HTR-8/SVneo (cell line): ENCODE measurements at regions not wholly inside any gene's neighbourhood (a gene's known extent, or its start where the extent isn't known, plus 50 kb on each side); places are given as distances from the start of the nearest gene placed in this dataset.
A peak's percentile ranks its signal among the peaks of the same experiment; 100 is the strongest.

Experiments
- DNase-seq: peaks from one replicate; pipeline ENCODE4 v3.0.0; 2011; ENCODE audit warnings: low spot score, mixed read lengths; ENCODE audit not compliant: insufficient read length
- FAIRE-seq: peaks from 2 replicates; lab custom pipeline; 2011; peaks lifted over from hg19 to GRCh38; lab: Jason Lieb, UNC

DNA sequence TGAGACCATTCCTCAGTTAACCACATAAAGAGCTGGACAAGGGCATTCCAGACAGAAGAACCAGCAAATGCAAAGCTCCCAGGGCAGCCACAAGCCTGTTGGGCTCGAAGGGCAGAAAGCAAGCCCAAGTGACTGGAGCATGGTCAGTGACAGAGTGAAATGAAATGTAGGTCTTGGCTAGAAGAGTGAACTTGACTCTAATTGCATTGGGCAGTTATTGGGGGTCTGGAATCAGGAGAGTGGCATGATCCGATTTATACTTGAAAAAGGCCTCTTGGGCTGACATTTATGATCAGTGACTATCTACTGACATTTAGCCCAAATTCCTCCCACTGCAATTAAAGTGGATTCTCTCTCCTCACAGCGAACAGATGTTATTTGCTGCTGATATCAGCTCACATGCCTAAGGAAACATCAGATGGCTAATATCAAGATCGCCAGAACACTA is 152.5 kb upstream of the KLF7 start:
- no peak for FAIRE-seq

DNA sequence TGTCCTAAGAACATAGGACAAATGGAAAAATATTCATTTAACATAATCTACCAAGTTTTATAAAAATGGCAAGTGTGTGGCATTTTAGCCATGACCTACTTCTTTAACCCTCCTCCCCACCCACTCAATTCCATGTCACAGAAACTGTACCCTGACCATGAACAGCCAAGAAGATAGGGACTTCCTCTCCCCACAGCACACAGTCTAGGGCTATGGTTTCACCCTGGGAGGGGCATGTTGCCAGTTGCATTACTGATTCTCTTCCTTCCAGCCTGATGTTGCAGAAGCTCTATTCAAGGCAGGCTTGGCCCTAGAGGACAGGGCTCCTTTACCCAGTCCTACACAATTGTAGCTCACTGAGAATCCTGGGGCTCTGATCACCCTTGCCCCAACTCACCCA is 153.6 kb upstream of the KLF7 start:
- no peak for DNase-seq
- FAIRE-seq, result no peak

More for the DNA sequence above, 152.5 kb upstream of the KLF7 start:
- no peak for DNase-seq

DNA sequence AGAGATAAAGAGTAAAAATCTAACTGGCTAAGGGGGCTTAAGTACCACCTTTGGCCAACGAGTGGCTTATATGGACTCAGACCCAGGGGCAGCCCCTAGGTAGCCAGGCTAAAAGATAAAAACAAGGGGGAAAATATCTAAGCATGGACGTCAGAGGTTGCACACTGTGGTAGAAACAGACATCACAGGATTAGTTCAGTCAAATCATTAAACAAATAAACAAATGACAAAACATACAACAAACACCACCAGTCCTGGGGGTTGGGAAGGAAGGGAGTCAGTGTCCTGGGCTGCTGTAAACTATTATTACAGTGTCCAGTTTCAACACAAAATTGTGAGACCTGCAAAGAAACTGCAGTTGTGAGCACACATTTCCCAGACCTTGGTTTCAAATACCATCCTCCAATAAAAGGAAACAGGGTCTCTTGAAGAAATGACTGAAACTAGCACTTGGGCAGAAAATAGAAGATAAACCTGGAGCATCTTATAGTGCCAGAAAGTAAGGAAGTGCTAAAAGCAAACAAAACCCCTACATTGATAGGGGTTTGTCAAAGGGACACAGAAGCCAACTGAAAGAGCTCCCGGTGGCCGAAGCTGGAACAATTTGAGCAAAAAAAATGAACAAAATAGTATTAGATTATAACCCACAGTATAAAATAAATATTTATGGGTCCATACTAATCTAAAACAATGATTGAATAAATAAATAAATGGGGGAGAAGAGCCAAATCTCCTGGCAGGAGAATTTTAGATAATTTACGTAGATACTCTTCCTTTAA is 154.8 kb upstream of the KLF7 start:
- no peak for FAIRE-seq
- no peak for DNase-seq

DNA sequence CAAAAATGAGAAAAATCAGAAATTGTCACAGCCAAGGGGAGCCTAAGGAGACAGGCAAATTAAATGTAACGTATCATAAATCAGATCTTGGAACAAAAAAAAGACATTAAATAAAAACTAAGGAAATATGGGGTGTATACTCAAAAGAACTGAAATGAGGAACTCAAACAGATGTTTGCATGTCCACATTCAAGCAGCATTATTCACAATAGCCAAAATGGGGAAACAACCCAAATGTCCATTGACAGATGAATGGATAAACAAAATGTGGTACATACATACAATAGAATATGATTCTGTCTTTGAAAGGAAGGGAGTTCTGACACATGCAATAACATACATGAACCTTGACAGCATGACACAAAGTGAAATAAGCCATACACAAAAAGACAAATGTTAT is 155.8 kb upstream of the KLF7 start:
- no peak for DNase-seq
- no peak for FAIRE-seq

DNA sequence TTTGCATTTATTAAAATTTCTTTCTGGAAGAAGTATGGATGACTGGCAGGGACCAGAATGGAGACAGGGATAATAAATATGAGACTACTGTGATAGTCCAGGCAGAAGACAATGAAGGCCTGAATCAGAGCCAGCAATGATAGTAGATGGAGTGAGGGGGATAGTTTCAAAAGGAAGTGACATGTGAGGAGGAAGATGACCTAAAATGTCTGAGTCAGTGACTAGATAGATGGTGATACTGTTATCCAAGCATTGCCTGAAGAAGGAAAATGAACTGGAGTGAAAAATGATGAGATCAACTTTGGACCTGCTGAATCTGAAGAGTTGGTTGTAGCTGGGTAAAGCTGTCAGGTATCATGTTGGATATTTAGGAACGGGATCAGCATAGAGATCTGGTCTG is 158.3 kb upstream of the KLF7 start:
- FAIRE-seq (no peak), DNase-seq (no peak)

DNA sequence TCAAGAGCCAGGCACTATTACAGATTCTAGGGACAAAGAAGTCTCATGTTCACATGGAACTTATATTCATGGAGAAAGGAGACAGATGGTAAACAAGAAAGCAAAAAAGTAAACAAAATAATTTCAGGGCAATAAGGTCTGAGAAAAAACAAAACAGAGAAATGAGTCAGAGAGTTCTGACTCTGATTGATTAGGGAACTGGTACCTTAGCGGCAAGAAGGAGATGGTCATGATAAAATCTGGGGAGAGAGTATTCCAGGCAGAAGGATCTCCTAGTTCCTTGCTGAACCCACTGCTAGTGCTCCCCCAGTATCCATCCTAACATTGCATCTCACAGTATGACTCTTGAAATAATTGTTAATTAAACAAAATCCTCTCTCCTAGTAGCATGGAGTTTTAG is 161.8 kb upstream of the KLF7 start:
- FAIRE-seq, result no peak
- DNase-seq, result no peak

DNA sequence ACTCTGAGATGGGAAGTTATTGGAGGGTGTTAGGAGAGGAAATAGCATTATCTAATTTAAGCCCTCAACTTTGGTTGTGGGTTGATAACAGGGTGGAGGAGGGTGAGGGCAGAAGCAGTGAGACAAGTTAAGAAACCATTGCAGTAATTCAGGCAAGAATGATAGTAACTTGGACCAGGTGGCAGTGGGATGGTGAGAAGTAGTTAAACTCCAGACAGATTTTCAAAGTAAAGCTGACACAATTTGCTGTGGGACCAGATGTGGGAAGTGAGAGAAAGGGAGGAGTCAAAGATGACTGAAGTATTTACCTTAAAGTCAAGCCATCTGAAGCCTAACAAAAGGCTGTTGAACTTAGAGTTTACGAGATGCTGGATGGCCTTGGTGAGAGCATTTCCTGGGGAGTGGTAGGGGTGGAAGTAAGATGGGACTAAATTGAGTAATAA is 163.2 kb upstream of the KLF7 start:
- no peak for DNase-seq
- FAIRE-seq, result no peak

DNA sequence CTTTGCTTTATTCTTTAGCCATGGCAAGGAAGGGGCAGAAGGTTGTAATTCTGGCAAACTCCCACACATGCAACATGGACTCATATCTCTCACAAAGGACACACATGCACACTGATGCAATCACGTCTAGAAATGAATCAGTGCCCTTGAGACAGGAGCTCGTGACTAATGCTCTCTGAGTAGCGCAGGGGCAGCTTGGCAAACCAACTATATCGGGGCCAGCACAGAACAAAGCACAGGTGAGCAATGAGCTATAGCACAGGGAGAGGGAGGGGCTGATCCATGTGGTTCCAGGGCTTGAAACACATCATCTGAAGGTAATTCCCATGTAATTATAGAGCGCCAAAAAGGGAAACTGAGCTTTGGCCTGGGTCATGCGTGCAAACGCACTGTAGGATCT is 165.2 kb upstream of the KLF7 start:
- FAIRE-seq (peak; percentile 42), DNase-seq (no peak)

DNA sequence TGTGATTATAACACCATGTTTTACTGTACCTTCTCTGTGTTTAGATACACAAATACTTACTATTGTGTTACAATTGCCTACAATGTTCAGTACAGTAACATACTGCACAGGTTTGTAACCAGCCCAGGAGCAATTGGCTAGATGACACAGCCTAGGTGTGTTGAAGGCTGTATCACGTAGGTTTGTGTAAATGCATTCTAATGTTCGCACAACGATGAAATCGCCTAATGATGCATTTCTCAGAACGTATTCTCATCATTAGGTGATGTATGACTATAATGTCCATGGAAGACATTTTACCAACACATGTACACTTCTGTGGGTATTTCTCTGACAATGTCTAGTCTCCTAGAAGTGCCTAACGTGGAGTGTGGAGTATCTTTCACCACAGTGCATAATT is 165.9 kb upstream of the KLF7 start:
- peak; percentile 13 for FAIRE-seq
- no peak for DNase-seq

DNA sequence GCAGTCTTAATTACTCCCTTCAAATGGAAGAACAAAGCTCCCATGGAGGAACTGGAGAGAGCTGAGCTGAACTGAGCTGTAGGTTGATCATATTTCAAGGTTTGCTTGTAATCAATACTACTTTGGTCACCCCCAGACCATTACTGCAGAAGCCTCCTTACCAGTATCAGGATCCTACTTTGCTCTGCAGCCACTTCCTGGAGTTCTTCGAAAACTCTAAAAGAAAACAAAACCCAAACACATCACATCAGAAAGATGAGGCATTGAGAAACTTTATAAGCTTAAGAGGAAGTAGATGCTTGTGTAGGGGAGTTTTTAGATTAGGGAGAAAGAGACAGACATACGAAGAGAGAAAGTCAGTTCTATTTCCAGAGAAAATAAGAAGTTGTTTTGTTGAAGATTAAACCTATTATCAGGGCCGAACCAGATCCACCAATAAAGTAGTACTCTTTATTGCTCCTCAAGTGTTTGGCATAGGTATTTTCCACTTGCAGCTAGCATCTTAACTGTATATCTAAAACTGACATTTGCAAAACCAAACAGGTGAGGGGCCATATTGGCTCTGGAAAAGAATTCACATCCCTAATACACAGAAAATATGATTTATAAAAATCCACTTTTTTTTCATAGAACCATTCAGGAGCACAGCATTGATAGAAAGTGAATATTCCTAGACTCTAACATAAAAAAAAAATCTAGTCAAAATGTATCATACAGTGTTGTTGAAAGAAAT is 166.9 kb upstream of the KLF7 start:
- DNase-seq (no peak), FAIRE-seq (no peak)

DNA sequence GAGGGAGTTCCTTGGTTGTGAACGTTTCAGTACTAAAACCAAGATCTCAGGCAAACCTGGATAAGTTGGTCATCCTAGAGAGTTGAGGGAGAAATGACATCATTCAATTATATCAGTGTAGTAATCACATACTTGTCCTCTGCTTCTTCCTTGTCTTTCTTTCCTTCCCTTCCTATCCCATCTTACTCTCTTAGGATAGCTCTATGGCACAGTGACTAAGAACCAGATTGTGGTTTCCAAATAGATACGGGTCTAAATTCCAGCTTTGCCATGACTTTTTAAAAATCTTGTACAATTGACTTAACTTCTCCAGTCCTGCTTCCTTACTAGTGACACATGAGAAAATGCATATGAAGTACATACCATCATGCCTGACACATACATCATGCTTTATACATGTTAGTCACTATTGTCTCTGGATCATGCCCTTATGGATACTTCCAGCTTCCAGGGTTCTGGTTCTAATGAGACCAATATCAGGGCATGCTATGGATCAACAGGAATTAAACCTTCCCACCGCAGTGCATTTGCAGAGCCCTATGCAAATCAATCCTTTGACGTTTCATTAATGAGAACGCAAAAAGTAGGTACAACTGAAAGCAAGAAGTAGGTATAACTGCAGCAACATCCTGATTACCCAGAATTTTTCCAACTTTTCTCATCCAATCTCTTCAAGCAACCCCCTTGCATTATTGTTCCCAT is 168.0 kb upstream of the KLF7 start:
- DNase-seq, result no peak
- no peak for FAIRE-seq

DNA sequence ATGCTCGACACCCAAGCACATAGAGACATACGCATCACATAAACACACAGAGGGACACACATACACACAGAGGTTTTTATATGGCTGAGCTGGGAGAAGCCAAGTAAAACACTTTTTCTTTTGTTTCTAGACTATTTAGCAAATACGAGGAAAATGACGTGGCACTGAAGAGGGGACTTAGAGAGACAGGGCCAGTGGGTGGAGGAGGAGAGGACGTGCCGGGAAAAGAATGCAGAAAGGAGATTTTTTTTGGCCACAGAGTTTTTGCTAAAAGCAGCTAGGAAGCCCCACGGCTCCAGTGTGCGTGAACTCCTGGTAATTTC is 168.5 kb upstream of the KLF7 start:
- DNase-seq (no peak), FAIRE-seq (no peak)

DNA sequence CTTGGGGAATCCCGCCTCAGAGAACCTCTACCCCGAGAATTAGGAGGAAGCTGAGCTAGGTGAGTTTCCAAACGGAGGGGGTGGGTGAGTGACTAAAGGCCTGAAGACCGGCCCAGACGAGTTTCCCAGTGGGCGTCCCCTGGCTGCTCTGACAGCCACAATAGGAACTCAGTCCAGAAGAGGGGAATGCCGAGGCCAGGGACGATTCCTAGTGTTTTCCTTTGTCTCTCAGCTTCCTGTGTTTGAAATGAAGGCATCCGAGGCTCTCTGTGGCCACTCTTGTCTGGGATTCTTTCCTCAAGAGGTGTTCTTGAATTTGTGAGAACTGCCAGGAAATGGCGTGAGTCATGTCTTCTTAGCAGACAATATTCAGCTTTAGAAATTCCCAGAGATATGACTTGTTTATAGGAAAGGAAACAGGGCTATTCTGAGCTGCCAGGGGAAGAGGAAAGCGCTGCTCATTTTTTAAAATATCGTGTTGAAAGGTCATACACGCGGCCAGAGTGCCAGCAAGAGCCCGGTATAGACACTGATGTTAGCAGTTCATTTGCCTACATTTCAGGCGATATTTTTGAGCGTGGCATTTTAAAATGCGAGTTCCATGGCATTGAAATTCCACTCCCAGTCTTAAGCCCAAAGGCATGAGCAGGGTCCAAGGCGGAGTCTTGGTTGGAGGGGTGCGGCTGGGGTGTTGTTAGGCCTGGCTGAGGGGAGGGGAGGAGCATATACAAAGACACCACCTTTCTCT is 169.1 kb upstream of the KLF7 start:
- FAIRE-seq, result peak; percentile 46
- DNase-seq, result peak; percentile 57

DNA sequence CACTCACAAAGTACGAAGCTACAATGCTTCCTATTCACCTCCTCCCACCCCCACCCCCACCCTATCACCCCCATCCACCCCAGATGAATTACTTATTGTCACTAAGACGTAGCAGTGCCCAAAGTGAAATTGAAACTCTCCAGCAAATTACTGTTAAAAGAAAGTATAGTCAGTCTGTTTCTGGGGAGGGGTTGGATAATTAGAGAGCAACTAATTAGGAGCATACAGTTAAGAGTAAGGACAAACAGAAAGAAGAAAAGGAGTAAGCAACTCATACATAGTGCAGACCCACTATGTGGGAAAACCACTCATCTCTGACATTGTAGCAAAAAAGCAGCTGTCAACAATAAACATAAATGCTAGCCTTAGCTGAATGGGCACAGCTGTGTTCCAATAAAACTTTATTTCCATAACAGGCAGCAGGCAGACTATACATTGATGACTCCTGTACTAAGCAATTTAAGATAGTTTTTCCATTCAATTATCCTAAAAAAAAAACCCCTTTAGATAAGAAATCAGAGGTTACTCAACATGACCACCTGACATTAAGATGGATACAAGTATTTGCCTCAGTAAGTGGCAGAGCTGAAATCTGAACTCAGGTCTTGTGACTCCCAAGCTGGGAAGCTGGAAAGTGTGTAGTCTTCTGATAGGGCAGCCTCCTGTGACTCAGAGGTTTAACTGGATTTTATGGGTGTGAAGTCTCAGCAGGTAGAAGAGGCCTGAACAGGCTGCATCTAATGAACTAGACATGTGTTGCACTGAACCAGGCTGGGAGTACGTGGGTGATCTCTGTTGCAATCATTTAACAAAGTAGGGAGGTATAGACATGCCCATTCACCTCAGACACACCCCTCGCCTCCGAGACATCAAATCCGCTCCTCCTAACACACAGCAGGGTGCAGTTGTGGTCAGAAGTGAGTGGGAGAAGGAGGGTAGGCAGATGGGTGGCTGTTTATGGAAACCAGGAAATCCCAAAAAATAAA is 171.8 kb upstream of the KLF7 start:
- FAIRE-seq (peak; percentile 33), DNase-seq (peak; percentile 39)

DNA sequence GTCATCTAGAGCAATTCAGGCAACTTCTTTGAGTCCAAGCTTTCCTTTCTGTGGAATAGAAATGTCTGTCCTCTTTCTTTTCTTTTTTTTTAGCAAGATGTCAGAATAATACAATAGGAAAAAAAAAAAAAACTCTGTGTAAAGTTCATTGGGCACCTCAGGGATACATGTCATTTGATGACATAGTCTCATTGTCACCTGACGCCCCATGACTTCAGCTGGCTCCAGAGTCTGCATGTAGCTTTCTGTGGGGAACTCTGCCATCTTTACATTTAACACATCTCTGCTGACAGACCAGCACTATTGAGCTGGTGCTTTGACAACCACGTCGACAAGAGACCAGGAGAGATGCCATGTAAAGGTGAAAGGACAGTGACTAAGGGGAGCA is 172.5 kb upstream of the KLF7 start:
- FAIRE-seq (no peak), DNase-seq (no peak)

DNA sequence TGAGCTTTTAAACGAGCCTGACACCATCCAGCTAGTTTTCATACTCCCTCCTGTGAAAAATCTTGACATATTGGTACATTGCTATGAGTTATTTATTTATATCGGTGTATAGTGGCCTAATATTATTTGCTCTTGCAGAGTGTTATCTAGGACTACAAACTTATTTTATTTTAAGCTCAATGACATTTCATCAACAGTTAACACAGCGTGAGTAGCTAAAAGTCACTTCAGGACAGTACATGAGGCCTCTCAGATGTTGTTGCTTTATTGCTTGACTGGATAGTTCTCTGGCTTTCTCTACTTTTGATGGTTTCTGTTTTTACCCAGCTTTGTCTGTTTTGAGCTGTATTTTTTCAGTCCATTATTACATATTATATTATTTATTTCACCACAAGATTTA is 172.9 kb upstream of the KLF7 start:
- no peak for FAIRE-seq
- DNase-seq, result no peak

DNA sequence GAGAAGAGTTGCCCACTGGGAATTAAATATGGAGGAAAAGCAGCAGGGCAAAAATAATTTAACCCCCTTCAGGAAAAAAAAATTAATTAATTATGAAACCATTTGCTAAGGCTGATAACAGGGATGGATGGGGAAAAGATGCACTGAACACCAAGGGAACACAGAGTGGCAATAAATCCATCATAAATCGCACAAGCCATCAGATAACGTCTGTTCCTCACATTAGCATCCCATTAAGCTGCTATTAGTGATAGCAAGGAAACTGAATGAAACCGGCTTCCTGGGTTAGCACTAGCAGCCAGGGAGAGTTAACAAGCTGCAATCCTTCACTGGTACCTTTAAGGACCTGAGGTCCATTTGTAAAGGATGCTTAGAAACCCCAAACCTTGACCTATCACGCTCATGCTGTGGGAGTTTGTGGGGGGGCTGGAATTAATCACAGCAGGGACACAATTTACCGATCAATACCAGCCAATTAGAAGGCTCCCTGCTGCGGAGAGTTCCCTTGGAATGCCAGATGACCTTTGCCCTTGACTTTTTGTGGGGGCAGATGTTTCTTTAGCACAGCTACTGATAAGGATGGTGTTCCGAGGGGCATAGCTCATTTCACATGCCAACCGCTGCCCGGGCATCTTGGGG is 175.5 kb upstream of the KLF7 start:
- FAIRE-seq (no peak), DNase-seq (no peak)

DNA sequence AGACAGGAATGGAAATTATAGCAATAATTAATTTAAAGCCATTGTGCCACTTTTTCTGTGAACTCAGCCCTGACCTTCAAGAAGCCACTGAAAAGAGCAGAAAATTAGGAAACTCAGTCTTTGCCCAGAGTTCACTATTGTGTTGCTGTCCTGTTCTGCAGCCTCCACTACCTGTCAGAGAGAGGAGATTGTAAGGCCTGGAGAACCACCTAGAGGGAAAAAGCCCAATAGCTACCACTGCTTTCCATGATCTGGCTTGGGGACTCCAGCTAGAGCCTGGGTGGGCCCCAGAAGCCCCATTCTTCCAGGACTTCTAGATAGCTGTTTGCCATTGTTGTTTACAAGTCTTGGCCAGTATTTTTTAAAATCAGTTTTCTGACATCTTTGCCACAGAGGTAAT is 176.1 kb upstream of the KLF7 start:
- no peak for DNase-seq
- no peak for FAIRE-seq
